Adrenal gland (tissue), 5 donors: ENCODE measurements at regions not wholly inside any gene's neighbourhood (a gene's known extent, or its start where the extent isn't known, plus 50 kb on each side); places are given as distances from the start of the nearest gene placed in this dataset.

Experiments
- CTCF ChIP-seq, 6 experiments: fragments of 450-650 bp in 4 of 6; fragments of 200-600 bp in 2 of 6; sonication (generic) in 1 of 6; IDR thresholded peaks; 1 replicate in 5 of 6; 2 replicates in 1 of 6; pipeline versions ENCODE4 v1.5.1 to v1.8.0; 2016 to 2021; ENCODE audit warnings: antibody characterized with exemption in 6 of 6, mild to moderate bottlenecking in 2 of 6, moderate library complexity in 1 of 6
- POLR2A ChIP-seq, 2 donors: fragments of 450-650 bp; IDR thresholded peaks; one replicate each; pipeline ENCODE4 v1.6.1; 2017; ENCODE audit warnings: antibody characterized with exemption in 2 of 2, mild to moderate bottlenecking in 2 of 2, moderate library complexity in 1 of 2
- donor health status: DM: no; HTN: no; CAD: no.

GRCh38 chr4:151876381-151876988 is 115.7 kb upstream of the GATB start:
- TF ChIP-seq CTCF (IDR thresholded peaks at IDR 0.05) (no peak), POLR2A (IDR thresholded peaks at IDR 0.05) (no peak)
